NCI-H748 treated with DMSO at 0.1 percent for 48 hours (cell line): ENCODE measurements at regions not wholly inside any gene's neighbourhood (a gene's known extent, or its start where the extent isn't known, plus 50 kb on each side); places are given as distances from the start of the nearest gene placed in this dataset.
"Not testable (repeated sequence)": the region's sequence is repeated elsewhere in the genome, so short reads cannot be mapped to it uniquely, and the experiment has no call there.

Experiments
- DNase-seq: peaks from one replicate; lab custom pipeline; 2025; lab: John Stamatoyannopoulos, UW

- DNase-seq = no peak
These were observed 374.2 kb downstream of the TMEM121 start for GRCh38 chr14:105900398-105901160.

DNA sequence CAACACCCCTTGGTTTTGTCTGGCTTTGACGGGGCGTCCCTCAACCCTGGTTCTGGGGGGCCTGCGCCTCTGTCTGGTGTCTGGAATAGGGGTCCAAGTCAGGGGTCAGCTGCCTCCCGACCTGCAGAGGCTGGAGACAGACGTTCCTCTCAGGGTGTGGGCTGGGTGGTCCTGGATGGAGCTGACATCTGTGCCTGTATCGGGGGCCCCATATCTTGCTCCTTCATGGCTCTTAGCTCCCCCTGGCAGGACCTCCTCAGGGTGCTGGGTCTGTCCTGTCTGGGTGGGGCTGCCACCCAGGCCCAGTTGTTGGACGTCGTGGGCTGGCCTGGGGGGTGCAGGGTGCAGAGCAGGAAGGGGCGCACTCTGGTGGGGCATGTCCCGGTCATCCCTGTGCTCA lies 374.8 kb downstream of the TMEM121 start:
- no peak for DNase-seq

GRCh38 chr14:105902131-105902898 lies 375.9 kb downstream of the TMEM121 start:
- DNase-seq = no peak

DNA sequence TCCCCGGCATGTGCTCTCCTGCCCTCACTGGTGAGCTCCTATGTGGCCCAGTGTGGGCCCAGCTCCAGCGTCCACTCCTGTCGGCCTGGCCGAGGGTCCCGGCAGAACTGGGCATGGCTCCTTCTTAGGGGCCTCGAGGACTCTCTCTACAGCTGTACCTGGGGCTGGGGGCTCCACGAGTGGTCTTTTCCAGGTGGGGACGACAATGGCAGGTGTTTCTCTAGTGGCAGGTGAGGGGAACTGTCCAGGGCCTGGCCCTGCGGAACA lies 376.4 kb downstream of the TMEM121 start:
- DNase-seq = not testable (repeated sequence)

DNA sequence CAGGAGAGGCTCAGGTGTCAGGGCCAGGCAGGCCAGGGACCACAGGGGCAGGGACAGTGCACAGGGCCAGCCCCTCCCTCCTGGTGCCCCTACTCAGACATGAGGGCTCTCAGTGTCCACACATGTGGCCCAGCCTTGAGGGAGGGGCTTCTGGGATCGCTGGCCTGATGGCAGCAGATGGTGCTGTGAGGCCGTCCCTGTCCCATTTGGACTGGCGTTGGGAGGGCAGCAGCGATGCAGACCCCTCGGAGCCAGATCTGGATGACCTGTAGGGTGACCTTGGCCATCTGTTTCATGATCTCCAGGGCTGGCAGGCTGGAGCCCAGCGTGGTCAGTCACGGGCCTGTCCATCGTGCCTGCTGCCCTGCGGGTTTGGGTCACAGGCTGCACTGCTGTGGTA lies 377.6 kb downstream of the TMEM121 start:
- no peak for DNase-seq

DNA sequence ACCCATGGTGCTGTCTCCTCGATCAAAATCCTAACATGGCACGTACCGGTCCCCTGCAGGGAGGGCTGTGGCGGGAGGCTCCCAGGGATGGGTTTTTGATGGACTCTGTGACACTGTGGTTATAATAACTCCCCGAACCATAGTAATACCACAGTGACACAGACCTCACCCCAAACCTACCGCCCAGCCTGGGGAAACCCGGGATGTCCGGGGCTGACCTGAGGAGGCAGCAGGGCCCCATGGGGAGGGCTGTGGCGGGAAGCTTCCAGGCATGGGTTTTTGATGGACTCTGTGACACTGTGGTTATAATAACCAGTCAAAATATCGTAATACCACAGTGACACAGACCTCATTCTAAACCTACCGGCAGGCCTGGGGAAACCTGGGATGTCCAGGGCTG lies 378.0 kb downstream of the TMEM121 start:
- DNase-seq = no peak

GRCh38 chr14:105905456-105905855 lies 379.1 kb downstream of the TMEM121 start:
- no peak for DNase-seq

DNA sequence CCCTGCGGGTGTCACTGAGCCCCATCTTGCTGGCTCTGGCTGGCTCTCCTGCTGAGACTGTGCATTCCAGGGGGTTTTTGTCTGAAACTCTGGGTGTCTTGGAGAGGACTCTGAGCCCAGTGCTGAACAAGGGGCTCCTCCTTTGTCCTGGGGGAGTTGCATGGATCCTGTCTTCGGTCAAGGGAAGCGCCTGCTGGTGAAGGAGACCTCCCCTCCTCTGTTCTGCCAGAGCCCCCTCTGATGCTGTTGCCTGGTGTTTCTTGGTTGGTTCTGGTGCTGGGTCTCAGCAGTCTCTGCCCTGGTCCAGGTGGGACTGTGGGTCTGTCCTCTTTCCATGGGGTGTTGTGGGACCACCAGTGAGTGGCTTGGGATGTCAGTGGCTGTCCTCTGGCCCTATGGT lies 380.9 kb downstream of the TMEM121 start:
- DNase-seq = no peak

DNA sequence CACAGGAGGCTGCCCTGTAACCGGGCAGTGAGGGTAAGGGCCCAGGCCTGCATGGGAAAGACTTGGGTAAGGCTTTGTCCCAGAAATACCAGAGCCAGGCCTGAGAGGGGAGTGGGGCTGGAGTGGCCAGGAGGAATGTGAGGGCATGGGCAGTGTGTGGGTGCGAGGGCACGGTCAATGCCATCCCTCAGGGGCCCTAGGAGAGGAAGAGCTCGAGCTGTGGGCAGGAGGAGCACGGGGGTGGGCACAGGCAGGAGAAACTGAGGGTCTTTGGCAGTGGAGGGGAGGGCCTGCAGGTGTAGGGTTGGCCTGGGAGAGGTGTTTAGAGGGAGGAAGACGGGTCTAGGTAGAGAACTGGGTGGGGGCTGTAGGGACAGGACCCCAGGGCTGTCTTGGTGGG lies 381.6 kb downstream of the TMEM121 start:
- no peak for DNase-seq

DNA sequence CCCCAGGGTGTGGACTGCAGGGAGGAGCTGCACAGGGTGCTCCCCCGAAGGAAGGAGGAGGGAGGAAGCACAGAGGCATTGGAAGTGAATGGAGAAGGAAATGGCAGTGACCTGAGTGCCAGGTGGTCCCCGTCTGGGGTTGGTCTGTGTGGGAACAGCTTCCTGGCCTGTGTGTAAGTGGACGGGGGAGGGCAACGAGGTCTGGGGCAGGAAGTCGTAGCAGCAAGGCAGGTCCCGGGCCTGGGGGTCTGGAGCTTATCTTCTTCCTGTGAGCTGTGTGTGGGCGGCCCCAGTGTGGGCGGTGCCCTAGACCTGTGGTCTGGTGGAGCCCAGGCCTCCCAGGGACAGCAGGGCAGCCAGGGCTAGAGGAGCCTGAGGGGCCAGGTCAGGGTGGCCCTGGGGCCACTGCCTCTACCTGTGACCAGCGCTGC lies 382.1 kb downstream of the TMEM121 start:
- no peak for DNase-seq

DNA sequence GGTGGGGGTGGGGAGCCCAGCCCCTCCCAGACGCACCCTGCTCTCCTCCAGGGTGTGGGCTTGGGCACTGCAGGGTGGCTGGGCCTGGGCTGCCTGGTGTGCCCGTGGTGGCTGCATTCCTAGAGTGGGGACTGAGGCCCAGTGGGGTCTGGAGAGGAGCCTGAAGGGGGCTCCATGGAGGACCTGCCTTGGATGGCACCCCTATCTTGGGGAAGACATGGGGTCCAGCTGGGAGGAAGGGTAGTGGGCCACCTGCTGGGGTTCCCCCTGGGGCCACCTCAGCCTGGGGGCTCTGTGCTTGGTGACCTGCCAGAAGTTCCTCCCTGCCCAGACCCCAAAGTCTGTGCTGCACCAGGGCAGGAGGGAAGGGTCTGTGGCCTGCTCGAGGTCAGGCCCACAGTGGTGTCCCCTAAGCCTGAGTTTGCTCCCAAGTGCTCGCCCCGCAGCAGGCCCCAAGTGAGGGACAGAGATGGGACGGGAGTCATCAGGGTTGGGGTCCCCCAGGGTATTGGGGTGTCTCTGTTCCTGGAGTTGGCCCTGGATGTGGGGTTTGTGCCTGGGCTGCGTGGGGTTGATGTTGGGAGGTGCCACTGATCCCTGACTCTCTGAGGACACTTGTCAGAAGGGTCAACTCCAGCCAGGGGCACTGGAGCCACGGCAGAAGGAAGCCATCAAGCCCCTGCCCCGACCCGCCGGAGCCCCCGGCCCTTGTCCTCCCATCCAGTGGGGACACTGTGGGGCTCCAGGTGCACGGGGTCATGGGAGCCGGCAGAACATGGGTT lies 382.9 kb downstream of the TMEM121 start:
- DNase-seq = no peak

GRCh38 chr14:105909828-105910120 lies 383.4 kb downstream of the TMEM121 start:
- DNase-seq = not testable (repeated sequence)

GRCh38 chr14:105910426-105910825 lies 384.0 kb downstream of the TMEM121 start:
- no peak for DNase-seq

GRCh38 chr14:105911006-105911847 lies 384.8 kb downstream of the TMEM121 start:
- DNase-seq = no peak

- not testable (repeated sequence) for DNase-seq
These were observed 385.5 kb downstream of the TMEM121 start for GRCh38 chr14:105911848-105912292.

DNA sequence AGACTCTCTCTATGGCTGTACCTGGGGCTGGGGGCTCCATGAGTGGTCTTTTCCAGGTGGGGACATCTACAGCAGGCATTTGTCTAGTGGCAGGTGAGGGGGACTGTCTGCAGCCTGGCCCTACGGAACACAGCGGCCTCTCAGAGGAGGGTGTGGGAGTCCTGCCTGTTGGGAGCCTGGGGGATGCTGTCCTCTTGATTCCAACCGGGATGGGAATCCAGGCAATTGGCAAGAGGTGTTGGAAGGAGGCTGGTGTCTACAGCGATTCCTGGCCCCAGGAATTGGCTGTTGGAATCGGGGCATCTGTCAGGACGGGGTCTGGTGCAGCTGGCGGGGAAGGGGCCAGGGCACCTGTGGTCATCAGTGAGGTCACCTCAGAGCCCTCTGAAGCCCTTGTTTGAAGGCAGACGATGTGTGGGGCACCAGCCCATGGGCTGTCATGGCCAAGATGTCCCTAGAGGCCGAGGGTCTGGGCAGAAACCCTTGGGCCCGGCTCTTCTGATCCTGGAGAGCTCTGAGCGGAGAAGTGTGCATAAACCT lies 386.3 kb downstream of the TMEM121 start:
- DNase-seq = no peak

GRCh38 chr14:105913221-105913620 lies 386.8 kb downstream of the TMEM121 start:
- DNase-seq = no peak

DNA sequence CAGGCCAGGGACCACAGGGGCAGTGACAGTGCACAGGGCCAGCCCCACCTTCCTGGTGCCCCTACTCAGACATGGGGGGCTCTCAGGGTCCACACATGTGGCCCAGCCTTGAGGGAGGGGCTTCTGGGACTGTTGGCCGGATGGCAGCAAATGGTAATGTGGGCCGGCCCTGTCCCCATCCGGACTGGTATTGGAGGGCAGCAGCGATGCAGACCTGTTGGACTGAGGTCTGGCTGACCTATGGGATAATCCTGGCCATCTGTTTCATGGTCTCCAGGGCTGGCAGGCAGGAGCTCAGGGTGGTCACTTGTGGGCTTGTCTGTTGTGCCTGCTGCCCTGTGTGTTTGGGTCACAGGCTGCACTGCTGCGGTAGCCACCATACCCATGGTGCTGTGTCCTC lies 387.5 kb downstream of the TMEM121 start:
- DNase-seq = no peak

GRCh38 chr14:105914281-105914680 lies 387.9 kb downstream of the TMEM121 start:
- not testable (repeated sequence) for DNase-seq

- DNase-seq = no peak
These were observed 388.5 kb downstream of the TMEM121 start for GRCh38 chr14:105914738-105915385.

- DNase-seq = not testable (repeated sequence)
These were observed 389.2 kb downstream of the TMEM121 start for GRCh38 chr14:105915546-105915945.
